ENCODE measurements at regions not wholly inside any gene's neighbourhood (a gene's known extent, or its start where the extent isn't known, plus 50 kb on each side); places are given as distances from the start of the nearest gene placed in this dataset.

GRCh38 chr14:48350971-48351370, 675.6 kb upstream of the MDGA2 start:
- TF ChIP-seq YY1 (IDR thresholded peaks at IDR 0.05), result no peak
- TF ChIP-seq, protein P1, sequence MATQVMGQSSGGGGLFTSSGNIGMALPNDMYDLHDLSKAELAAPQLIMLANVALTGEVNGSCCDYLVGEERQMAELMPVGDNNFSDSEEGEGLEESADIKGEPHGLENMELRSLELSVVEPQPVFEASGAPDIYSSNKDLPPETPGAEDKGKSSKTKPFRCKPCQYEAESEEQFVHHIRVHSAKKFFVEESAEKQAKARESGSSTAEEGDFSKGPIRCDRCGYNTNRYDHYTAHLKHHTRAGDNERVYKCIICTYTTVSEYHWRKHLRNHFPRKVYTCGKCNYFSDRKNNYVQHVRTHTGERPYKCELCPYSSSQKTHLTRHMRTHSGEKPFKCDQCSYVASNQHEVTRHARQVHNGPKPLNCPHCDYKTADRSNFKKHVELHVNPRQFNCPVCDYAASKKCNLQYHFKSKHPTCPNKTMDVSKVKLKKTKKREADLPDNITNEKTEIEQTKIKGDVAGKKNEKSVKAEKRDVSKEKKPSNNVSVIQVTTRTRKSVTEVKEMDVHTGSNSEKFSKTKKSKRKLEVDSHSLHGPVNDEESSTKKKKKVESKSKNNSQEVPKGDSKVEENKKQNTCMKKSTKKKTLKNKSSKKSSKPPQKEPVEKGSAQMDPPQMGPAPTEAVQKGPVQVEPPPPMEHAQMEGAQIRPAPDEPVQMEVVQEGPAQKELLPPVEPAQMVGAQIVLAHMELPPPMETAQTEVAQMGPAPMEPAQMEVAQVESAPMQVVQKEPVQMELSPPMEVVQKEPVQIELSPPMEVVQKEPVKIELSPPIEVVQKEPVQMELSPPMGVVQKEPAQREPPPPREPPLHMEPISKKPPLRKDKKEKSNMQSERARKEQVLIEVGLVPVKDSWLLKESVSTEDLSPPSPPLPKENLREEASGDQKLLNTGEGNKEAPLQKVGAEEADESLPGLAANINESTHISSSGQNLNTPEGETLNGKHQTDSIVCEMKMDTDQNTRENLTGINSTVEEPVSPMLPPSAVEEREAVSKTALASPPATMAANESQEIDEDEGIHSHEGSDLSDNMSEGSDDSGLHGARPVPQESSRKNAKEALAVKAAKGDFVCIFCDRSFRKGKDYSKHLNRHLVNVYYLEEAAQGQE (IDR thresholded peaks at IDR 0.05), result no peak
- TF ChIP-seq TAF1 (conservative IDR thresholded peaks at IDR 0.05), result no peak
- TF ChIP-seq FOXA2 (IDR thresholded peaks at IDR 0.05), result no peak
- no peak for TF ChIP-seq MAX (IDR thresholded peaks at IDR 0.05)
- H3K9me3 ChIP-seq (ENCODE audit: control insufficient read depth in 4 of 4, low read length in 3 of 4), result no peaks in the 10 kb centered on the region
- 49% methylated on average over 2 of the region's 2 CpGs for WGBS
- DNase-seq (ENCODE audit: low spot score), result no peak
- no peaks in the 10 kb centered on the region for H3K4me1 ChIP-seq (ENCODE audit: control insufficient read depth in 4 of 4, insufficient read depth in 4 of 4, low read length in 3 of 4)
- no peaks in the 10 kb centered on the region for H3K36me3 ChIP-seq (ENCODE audit: control insufficient read depth in 4 of 4, insufficient read depth in 3 of 4, low read depth in 1 of 4, low read length in 3 of 4)
- no peak overlapping the region for H3K27ac ChIP-seq (ENCODE audit: low read depth in 1 of 2, low read length in 2 of 2)
- no peak overlapping the region for H3K9ac ChIP-seq (ENCODE audit: low read depth in 1 of 2, low read length in 2 of 2)
- no peaks in the 10 kb centered on the region for H3K27me3 ChIP-seq (ENCODE audit: control insufficient read depth in 4 of 4, insufficient read depth in 4 of 4, low read length in 3 of 4)
- no peak overlapping the region for H3K4me3 ChIP-seq (ENCODE audit: low read depth in 1 of 3, low read length in 3 of 3)

- Histone ChIP-seq H3K27ac (ENCODE audit: low read depth in 1 of 2, low read length in 2 of 2) (no peak overlapping the region), H3K4me3 (ENCODE audit: low read depth in 1 of 3, low read length in 3 of 3) (no peak overlapping the region), H3K4me1 (ENCODE audit: control insufficient read depth in 4 of 4, insufficient read depth in 4 of 4, low read length in 3 of 4) (no peaks in the 10 kb centered on the region), H3K9me3 (ENCODE audit: control insufficient read depth in 4 of 4, low read length in 3 of 4) (no peaks in the 10 kb centered on the region), H3K9ac (ENCODE audit: low read depth in 1 of 2, low read length in 2 of 2) (no peak overlapping the region), H3K27me3 (ENCODE audit: control insufficient read depth in 4 of 4, insufficient read depth in 4 of 4, low read length in 3 of 4) (no peaks in the 10 kb centered on the region), H3K36me3 (ENCODE audit: control insufficient read depth in 4 of 4, insufficient read depth in 3 of 4, low read depth in 1 of 4, low read length in 3 of 4) (no peaks in the 10 kb centered on the region)
- 77% methylated on average over 2 of the region's 2 CpGs for WGBS
- TF ChIP-seq HNF4A (conservative IDR thresholded peaks at IDR 0.05), result no peak
- TF ChIP-seq, protein P2, sequence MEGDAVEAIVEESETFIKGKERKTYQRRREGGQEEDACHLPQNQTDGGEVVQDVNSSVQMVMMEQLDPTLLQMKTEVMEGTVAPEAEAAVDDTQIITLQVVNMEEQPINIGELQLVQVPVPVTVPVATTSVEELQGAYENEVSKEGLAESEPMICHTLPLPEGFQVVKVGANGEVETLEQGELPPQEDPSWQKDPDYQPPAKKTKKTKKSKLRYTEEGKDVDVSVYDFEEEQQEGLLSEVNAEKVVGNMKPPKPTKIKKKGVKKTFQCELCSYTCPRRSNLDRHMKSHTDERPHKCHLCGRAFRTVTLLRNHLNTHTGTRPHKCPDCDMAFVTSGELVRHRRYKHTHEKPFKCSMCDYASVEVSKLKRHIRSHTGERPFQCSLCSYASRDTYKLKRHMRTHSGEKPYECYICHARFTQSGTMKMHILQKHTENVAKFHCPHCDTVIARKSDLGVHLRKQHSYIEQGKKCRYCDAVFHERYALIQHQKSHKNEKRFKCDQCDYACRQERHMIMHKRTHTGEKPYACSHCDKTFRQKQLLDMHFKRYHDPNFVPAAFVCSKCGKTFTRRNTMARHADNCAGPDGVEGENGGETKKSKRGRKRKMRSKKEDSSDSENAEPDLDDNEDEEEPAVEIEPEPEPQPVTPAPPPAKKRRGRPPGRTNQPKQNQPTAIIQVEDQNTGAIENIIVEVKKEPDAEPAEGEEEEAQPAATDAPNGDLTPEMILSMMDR (IDR thresholded peaks at IDR 0.05; ENCODE audit: low read depth, low read length, missing input control), result no peak
- TF ChIP-seq FOXA1 (IDR thresholded peaks at IDR 0.05), result no peak
- no peak for TF ChIP-seq EGR1 (IDR thresholded peaks at IDR 0.05; ENCODE audit: low read depth in 2 of 2)
- TF ChIP-seq RAD21 (IDR thresholded peaks at IDR 0.05), result no peak
- no peak for TF ChIP-seq GABPA (IDR thresholded peaks at IDR 0.05 in 1 of 2, conservative IDR thresholded peaks at IDR 0.05 in 1 of 2)
- TF ChIP-seq ATF3 (IDR thresholded peaks at IDR 0.05), result no peak
- no peak for TF ChIP-seq RXRA (IDR thresholded peaks at IDR 0.05)
- no peak for TF ChIP-seq JUND (IDR thresholded peaks at IDR 0.05)
- no peak for TF ChIP-seq MAX (IDR thresholded peaks at IDR 0.05)
- no peak for DNase-seq (ENCODE audit: low spot score)
Measured at GRCh38 chr14:48349689-48350088, 674.3 kb upstream of the MDGA2 start.
